Mesenchymal stem cell (in vitro differentiated cells and primary cell): ENCODE measurements at regions not wholly inside any gene's neighbourhood (a gene's known extent, or its start where the extent isn't known, plus 50 kb on each side); places are given as distances from the start of the nearest gene placed in this dataset.
"Not testable (repeated sequence)": the region's sequence is repeated elsewhere in the genome, so short reads cannot be mapped to it uniquely, and the experiment has no call there.

ENCODE experiments used
- DNase-seq: peaks from one replicate; pipeline ENCODE4 v3.0.0-alpha.2; 2013
- H2AFZ ChIP-seq: one replicate; pipeline ENCODE4 v1.6.1; 2013; ENCODE audit warnings: low read depth, mild to moderate bottlenecking, control low read depth, inconsistent platforms, low read length, moderate library complexity
- H2AK5ac ChIP-seq: 2 replicates; pipeline ENCODE4 v1.6.1; 2013; ENCODE audit warnings: low read length, moderate library complexity, mild to moderate bottlenecking, inconsistent platforms; ENCODE audit not compliant: severe bottlenecking
- H2BK120ac ChIP-seq: one replicate; pipeline ENCODE4 v1.6.1; 2013; ENCODE audit warnings: low read depth, mild to moderate bottlenecking, inconsistent platforms, low read length, moderate library complexity
- H2BK12ac ChIP-seq, 2 experiments: one replicate each; pipeline ENCODE4 v1.6.1; 2013; ENCODE audit warnings: inconsistent platforms in 2 of 2, low read length in 2 of 2, mild to moderate bottlenecking in 2 of 2, moderate library complexity in 2 of 2, control low read depth in 1 of 2
- H2BK15ac ChIP-seq: one replicate; pipeline ENCODE4 v1.6.1; 2013; ENCODE audit warnings: mild to moderate bottlenecking, low read depth, inconsistent platforms; ENCODE audit not compliant: poor library complexity, severe bottlenecking
- H2BK5ac ChIP-seq: 2 replicates; pipeline ENCODE4 v1.6.1; 2013; ENCODE audit warnings: low read depth, mild to moderate bottlenecking, low read length, control low read depth, inconsistent platforms; ENCODE audit not compliant: poor library complexity, severe bottlenecking
- H3K14ac ChIP-seq, 2 experiments: one replicate each; pipeline ENCODE4 v1.6.1; 2013; ENCODE audit warnings: inconsistent platforms in 2 of 2, low read length in 2 of 2, control low read depth in 1 of 2, mild to moderate bottlenecking in 1 of 2, moderate library complexity in 1 of 2
- H3K18ac ChIP-seq, 2 experiments: one replicate each; pipeline ENCODE4 v1.6.1; 2013; ENCODE audit warnings: inconsistent platforms in 2 of 2, low read length in 2 of 2, control low read depth in 1 of 2, low read depth in 1 of 2, mild to moderate bottlenecking in 1 of 2
- H3K23ac ChIP-seq, 2 experiments: one replicate each; pipeline ENCODE4 v1.6.1; 2013; ENCODE audit warnings: inconsistent platforms in 2 of 2, low read length in 2 of 2, mild to moderate bottlenecking in 2 of 2, moderate library complexity in 2 of 2, control low read depth in 1 of 2
- H3K27ac ChIP-seq: 2 replicates; pipeline ENCODE4 v1.5.1; 2013; ENCODE audit warnings: mild to moderate bottlenecking, moderate library complexity, low read length, control low read depth, inconsistent platforms; ENCODE audit not compliant: poor library complexity, severe bottlenecking
- H3K27me3 ChIP-seq, 2 experiments: 2 replicates each; pipeline versions ENCODE4 v1.6.1 to v1.7.0; 2013; ENCODE audit warnings: low read length in 2 of 2, mild to moderate bottlenecking in 2 of 2, moderate library complexity in 2 of 2, control low read depth in 1 of 2, inconsistent platforms in 1 of 2; ENCODE audit not compliant: control insufficient read depth in 1 of 2, insufficient read depth in 1 of 2
- H3K36me3 ChIP-seq, 2 experiments: 2 replicates each; pipeline versions ENCODE4 v1.6.1 to v1.7.0; 2013; ENCODE audit warnings: low read length in 2 of 2, control low read depth in 1 of 2, inconsistent platforms in 1 of 2, low read depth in 1 of 2, mild to moderate bottlenecking in 1 of 2; ENCODE audit not compliant: insufficient read depth in 2 of 2, control insufficient read depth in 1 of 2
- H3K4ac ChIP-seq, 2 experiments: one replicate each; pipeline ENCODE4 v1.6.1; 2013; ENCODE audit warnings: inconsistent platforms in 2 of 2, low read length in 2 of 2, mild to moderate bottlenecking in 2 of 2, moderate library complexity in 2 of 2, control low read depth in 1 of 2, low read depth in 1 of 2
- H3K4me1 ChIP-seq: 2 replicates; pipeline ENCODE4 v1.6.1; 2013; ENCODE audit warnings: low read depth, low read length, control low read depth; ENCODE audit not compliant: control insufficient read depth, insufficient read depth
- H3K4me2 ChIP-seq: 2 replicates; pipeline ENCODE4 v1.6.1; 2013; ENCODE audit warnings: low read length, mild to moderate bottlenecking, inconsistent platforms; ENCODE audit not compliant: poor library complexity, severe bottlenecking
- H3K4me3 ChIP-seq, 2 experiments: 2 replicates each; pipeline versions ENCODE4 v1.5.1 to v1.7.0; 2013; ENCODE audit warnings: low read length in 2 of 2, mild to moderate bottlenecking in 2 of 2, control low read depth in 1 of 2, low read depth in 1 of 2; ENCODE audit not compliant: insufficient read depth in 1 of 2
- H3K79me1 ChIP-seq: replicated peaks from 2 replicates; pipeline ENCODE4 v1.6.1; 2013; ENCODE audit warnings: mild to moderate bottlenecking, control low read depth, low read length, inconsistent platforms; ENCODE audit not compliant: poor library complexity, severe bottlenecking
- H3K9ac ChIP-seq: 2 replicates; pipeline ENCODE4 v1.7.0; 2013; ENCODE audit warnings: mild to moderate bottlenecking, low read length, moderate library complexity
- H3K9me3 ChIP-seq: 2 replicates; pipeline ENCODE4 v1.7.0; 2013; ENCODE audit warnings: mild to moderate bottlenecking, low read length; ENCODE audit not compliant: control insufficient read depth
- H4K8ac ChIP-seq: one replicate; pipeline ENCODE4 v1.6.1; 2013; ENCODE audit warnings: inconsistent platforms, mild to moderate bottlenecking, low read length, moderate library complexity
- H4K91ac ChIP-seq: one replicate; pipeline ENCODE4 v1.6.1; 2013; ENCODE audit warnings: mild to moderate bottlenecking, low read length, inconsistent platforms
- WGBS: methylation state at CpG from one replicate; pipeline ENCODE4 v1.1.7; 2013; ENCODE audit warnings: mixed read lengths; 5-methylcytosine and 5-hydroxymethylcytosine counted together

- no peak overlapping the region for H3K18ac ChIP-seq
- H2BK12ac ChIP-seq, result no peak overlapping the region
- DNase-seq, result peak; percentile 14
- H2BK15ac ChIP-seq, result no peak overlapping the region
- H3K14ac ChIP-seq, result no peak overlapping the region
- no peak overlapping the region for H4K91ac ChIP-seq
- no peak overlapping the region for H4K8ac ChIP-seq
- H3K36me3 ChIP-seq, result no peaks in the 10 kb centered on the region
- H2AK5ac ChIP-seq, result no peak overlapping the region
- no peaks in the 10 kb centered on the region for H3K4me1 ChIP-seq
- no peak overlapping the region for H3K4me3 ChIP-seq
- no peak overlapping the region for H3K27ac ChIP-seq
- H2AFZ ChIP-seq, result no peak overlapping the region
- H3K4me2 ChIP-seq, result no peak overlapping the region
- H3K27me3 ChIP-seq, result no peaks in the 10 kb centered on the region
- H2BK5ac ChIP-seq, result no peak overlapping the region
- 100% methylated on average over 1 of the region's 2 CpGs for WGBS
- no peak overlapping the region for H2BK120ac ChIP-seq
- H3K23ac ChIP-seq, result no peak overlapping the region
- no peak overlapping the region for H3K4ac ChIP-seq
- no peak overlapping the region for H3K9ac ChIP-seq
- H3K79me1 ChIP-seq, result no peaks in the 10 kb centered on the region
- H3K9me3 ChIP-seq, result no peaks in the 10 kb centered on the region
These were observed 1167.6 kb downstream of the JRKL start for GRCh38 chr11:97557399-97557798.

- no peak overlapping the region for H2BK12ac ChIP-seq
- no peak overlapping the region for H3K18ac ChIP-seq
- WGBS, result no CpG with 5 or more reads among the region's 1 CpG
- no peak overlapping the region for H3K4me2 ChIP-seq
- no peak overlapping the region for H4K8ac ChIP-seq
- no peak overlapping the region for H3K14ac ChIP-seq
- H3K4ac ChIP-seq, result no peak overlapping the region
- no peak overlapping the region for H4K91ac ChIP-seq
- no peak overlapping the region for H2BK120ac ChIP-seq
- H3K27me3 ChIP-seq, result no peaks in the 10 kb centered on the region
- H3K4me3 ChIP-seq, result no peak overlapping the region
- H2AK5ac ChIP-seq, result no peak overlapping the region
- no peak overlapping the region for H3K27ac ChIP-seq
- no peaks in the 10 kb centered on the region for H3K4me1 ChIP-seq
- no peak overlapping the region for H2AFZ ChIP-seq
- peaks cover 13% of the 10 kb centered on the region for H3K9me3 ChIP-seq
- DNase-seq, result no peak
- H2BK5ac ChIP-seq, result no peak overlapping the region
- no peaks in the 10 kb centered on the region for H3K79me1 ChIP-seq
- no peak overlapping the region for H3K9ac ChIP-seq
- H3K36me3 ChIP-seq, result no peaks in the 10 kb centered on the region
- no peak overlapping the region for H3K23ac ChIP-seq
- no peak overlapping the region for H2BK15ac ChIP-seq
These were observed 1178.0 kb downstream of the JRKL start for GRCh38 chr11:97567801-97568200.

- Histone ChIP-seq H2AK5ac (no peak overlapping the region), H2BK5ac (no peak overlapping the region), H3K9me3 (peaks cover 4% of the 10 kb centered on the region), H2BK120ac (no peak overlapping the region), H3K79me1 (no peaks in the 10 kb centered on the region), H4K91ac (no peak overlapping the region), H2BK15ac (no peak overlapping the region), H3K4me2 (no peak overlapping the region), H3K18ac (no peak overlapping the region), H3K4me1 (no peaks in the 10 kb centered on the region), H3K27me3 (no peaks in the 10 kb centered on the region), H2AFZ (no peak overlapping the region), H3K4me3 (no peak overlapping the region), H3K9ac (no peak overlapping the region), H3K14ac (no peak overlapping the region), H3K36me3 (no peaks in the 10 kb centered on the region), H2BK12ac (no peak overlapping the region), H3K4ac (no peak overlapping the region), H3K27ac (no peak overlapping the region), H3K23ac (no peak overlapping the region), H4K8ac (no peak overlapping the region)
- DNase-seq, result no peak
- WGBS, result 0% methylated on average over 1 of the region's 3 CpGs
These were observed 1180.8 kb downstream of the JRKL start for GRCh38 chr11:97570636-97571035.

GRCh38 chr11:97573771-97574170, 1184.0 kb downstream of the JRKL start:
- not testable (repeated sequence) for DNase-seq, H3K9ac ChIP-seq, H3K27ac ChIP-seq, H4K8ac ChIP-seq, H3K36me3 ChIP-seq, H4K91ac ChIP-seq, H2AFZ ChIP-seq, H2BK120ac ChIP-seq, H3K14ac ChIP-seq, H2BK12ac ChIP-seq, H3K18ac ChIP-seq, H2BK15ac ChIP-seq, H3K79me1 ChIP-seq, H2AK5ac ChIP-seq, H3K23ac ChIP-seq, H3K9me3 ChIP-seq, H3K27me3 ChIP-seq, H3K4me1 ChIP-seq, H3K4me2 ChIP-seq, H3K4me3 ChIP-seq, H2BK5ac ChIP-seq, H3K4ac ChIP-seq
- 85% methylated on average over 6 of the region's 6 CpGs for WGBS
